Ascending aorta (tissue), 2 donors: ENCODE measurements at regions not wholly inside any gene's neighbourhood (a gene's known extent, or its start where the extent isn't known, plus 50 kb on each side); places are given as distances from the start of the nearest gene placed in this dataset.

Experiments used
- DNase-seq, 2 donors: peaks; one replicate each; pipeline ENCODE4 v3.0.0-alpha.2; 2019; ENCODE audit warnings: low spot score in 2 of 2
- H3K27ac ChIP-seq, 2 donors: fragments of 200-600 bp; sonication (generic); one replicate each; pipeline ENCODE4 v1.5.1; 2016 to 2017; ENCODE audit warnings: mild to moderate bottlenecking in 1 of 2
- H3K27me3 ChIP-seq: fragments of 200-600 bp; sonication (generic); one replicate; pipeline ENCODE4 v1.5.1; 2017
- H3K36me3 ChIP-seq, 2 donors: fragments of 200-600 bp; sonication (generic); one replicate each; pipeline ENCODE4 v1.5.1; 2016
- H3K4me1 ChIP-seq, 2 donors: fragments of 200-600 bp; sonication (generic); one replicate each; pipeline ENCODE4 v1.5.1; 2016 to 2017; ENCODE audit warnings: mild to moderate bottlenecking in 1 of 2
- H3K4me3 ChIP-seq, 2 donors: fragments of 200-600 bp; sonication (generic); one replicate each; pipeline ENCODE4 v1.5.1; 2016 to 2017; ENCODE audit warnings: mild to moderate bottlenecking in 1 of 2
- H3K9me3 ChIP-seq, 2 donors: fragments of 200-600 bp; sonication (generic); one replicate each; pipeline ENCODE4 v1.5.1; 2016
- intact Hi-C: fragments of 100-400 bp; cut with DNase I; formaldehyde crosslinking; loops from one replicate; pipeline ENCODE4 v1.15.1; 2023
- TF ChIP-seq, protein P1 (sequence below), 3 experiments: fragments of 200-600 bp in 2 of 3; fragments of 450-650 bp in 1 of 3; sonication (generic) in 2 of 3; IDR thresholded peaks; one replicate each; pipeline ENCODE4 v1.5.1; 2016 to 2019; ENCODE audit warnings: antibody characterized with exemption in 3 of 3, mild to moderate bottlenecking in 1 of 3, moderate library complexity in 1 of 3

DNA sequence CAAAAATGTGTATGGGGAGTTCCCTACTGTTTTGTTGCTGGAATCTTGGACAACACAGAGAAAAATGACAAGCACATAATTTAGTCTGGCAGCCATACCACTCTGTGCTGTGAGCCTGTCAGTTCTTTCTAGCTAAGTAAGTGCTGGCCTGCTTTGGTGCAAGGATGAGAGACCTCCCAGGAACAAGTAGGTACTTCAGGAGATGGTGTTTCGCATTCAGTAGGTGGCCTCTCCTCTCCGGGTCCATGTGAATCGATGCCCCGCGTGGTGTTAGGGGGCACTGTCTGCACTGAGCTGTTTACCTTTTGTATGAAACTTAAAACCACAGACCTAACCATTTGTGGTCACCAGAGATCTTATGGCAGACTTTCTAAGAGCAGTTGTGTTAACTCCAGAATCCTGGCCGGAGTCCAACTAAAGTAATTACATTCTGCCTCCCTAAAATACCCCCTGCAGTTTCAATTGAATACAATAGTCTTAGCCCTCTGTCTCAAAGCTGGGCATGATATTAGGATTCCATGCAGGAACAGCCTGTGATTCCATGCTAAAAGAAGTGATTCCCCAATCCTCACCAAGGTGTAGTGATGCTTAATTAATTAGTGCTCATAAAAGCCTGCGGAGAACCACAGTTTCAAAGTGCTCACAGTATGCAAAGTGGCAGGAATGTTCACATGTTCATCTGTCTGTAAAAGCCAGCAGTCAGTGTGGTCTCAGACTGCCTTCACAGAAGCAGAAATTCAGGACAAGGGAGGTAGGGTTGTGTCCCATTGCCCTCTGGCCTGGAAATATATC is 64.2 kb downstream of the LLPH start:
- Histone ChIP-seq H3K36me3 (no peaks in the 10 kb centered on the region), H3K27me3 (no peaks in the 10 kb centered on the region), H3K4me1 (no peaks in the 10 kb centered on the region), H3K27ac (no peak overlapping the region), H3K4me3 (no peak overlapping the region), H3K9me3 (no peaks in the 10 kb centered on the region)
- DNase-seq = no peak
- TF ChIP-seq, protein P1, sequence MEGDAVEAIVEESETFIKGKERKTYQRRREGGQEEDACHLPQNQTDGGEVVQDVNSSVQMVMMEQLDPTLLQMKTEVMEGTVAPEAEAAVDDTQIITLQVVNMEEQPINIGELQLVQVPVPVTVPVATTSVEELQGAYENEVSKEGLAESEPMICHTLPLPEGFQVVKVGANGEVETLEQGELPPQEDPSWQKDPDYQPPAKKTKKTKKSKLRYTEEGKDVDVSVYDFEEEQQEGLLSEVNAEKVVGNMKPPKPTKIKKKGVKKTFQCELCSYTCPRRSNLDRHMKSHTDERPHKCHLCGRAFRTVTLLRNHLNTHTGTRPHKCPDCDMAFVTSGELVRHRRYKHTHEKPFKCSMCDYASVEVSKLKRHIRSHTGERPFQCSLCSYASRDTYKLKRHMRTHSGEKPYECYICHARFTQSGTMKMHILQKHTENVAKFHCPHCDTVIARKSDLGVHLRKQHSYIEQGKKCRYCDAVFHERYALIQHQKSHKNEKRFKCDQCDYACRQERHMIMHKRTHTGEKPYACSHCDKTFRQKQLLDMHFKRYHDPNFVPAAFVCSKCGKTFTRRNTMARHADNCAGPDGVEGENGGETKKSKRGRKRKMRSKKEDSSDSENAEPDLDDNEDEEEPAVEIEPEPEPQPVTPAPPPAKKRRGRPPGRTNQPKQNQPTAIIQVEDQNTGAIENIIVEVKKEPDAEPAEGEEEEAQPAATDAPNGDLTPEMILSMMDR (IDR thresholded peaks at IDR 0.05) = no peak
- intact Hi-C loops = no loop called here

DNA sequence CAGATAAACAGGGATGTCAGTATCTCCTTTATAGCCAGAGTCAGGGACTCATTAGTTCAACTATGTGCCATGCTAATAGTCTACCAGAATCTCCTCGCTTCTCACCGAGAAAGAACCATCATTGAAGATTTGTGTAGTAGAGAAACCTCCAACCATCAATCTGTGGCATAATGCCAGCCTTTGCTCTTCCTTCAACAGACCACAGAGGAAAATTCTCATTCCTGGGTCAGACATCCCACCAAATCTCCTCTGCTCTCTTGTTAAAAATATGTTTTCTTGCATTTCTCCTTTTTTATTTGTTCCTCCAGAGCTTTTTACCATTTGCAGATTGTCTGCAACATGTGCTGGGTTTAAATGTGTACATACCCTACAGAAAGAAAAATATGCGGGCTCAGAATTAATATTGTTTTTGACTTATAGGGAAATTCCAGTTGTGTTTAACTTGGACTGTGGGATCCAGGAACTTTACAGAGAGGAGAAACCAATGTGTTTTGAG is 64.9 kb downstream of the LLPH start:
- DNase-seq = no peak
- intact Hi-C loops = no loop called here
- no peaks in the 10 kb centered on the region for H3K27me3 ChIP-seq
- no peaks in the 10 kb centered on the region for H3K36me3 ChIP-seq
- no peaks in the 10 kb centered on the region for H3K4me1 ChIP-seq
- TF ChIP-seq, protein P1 (IDR thresholded peaks at IDR 0.05) = no peak
- H3K4me3 ChIP-seq = no peak overlapping the region
- no peak overlapping the region for H3K27ac ChIP-seq
- no peaks in the 10 kb centered on the region for H3K9me3 ChIP-seq

DNA sequence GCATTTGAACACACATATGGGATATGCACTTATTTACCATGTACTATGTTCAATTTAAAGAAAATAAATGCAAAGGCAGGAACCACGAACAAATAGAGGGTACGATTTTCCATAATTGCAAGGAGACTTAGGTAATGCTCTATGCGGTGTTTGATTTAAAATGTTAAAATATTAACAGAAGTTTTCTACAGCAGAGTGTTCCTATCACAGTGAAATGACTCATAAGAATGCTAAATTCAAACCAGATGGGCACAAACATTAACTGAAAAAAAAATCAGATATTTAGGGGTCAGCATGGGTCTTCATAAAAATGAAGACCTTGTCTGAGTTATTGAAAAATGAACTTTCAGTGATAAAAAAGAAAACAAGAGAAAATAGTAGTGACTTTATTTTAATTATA is 65.4 kb downstream of the LLPH start:
- TF ChIP-seq, protein P1 (IDR thresholded peaks at IDR 0.05) = no peak

DNA sequence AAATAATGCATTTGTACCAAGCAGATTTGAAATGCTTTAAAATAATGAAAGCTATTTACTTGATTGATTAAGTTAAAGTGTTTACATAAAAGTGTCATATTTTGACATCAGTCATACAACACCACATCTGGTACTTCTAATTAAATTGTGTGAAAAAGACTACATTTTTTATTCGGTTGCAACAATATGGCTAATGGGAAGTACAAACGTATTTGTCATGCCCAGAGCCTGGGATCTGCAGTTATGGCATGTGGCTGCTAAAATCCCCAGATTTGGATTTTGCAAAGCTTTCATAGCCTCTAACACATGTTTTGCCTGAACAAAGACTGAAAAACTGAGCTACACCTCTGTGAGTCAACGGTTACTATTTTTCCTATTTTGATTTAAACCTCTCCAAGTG is 66.6 kb downstream of the LLPH start:
- no peaks in the 10 kb centered on the region for H3K9me3 ChIP-seq
- H3K4me1 ChIP-seq = no peaks in the 10 kb centered on the region
- no peaks in the 10 kb centered on the region for H3K36me3 ChIP-seq
- DNase-seq = no peak
- TF ChIP-seq, protein P1 (IDR thresholded peaks at IDR 0.05) = no peak
- H3K27ac ChIP-seq = no peak overlapping the region
- no peak overlapping the region for H3K4me3 ChIP-seq
- no peaks in the 10 kb centered on the region for H3K27me3 ChIP-seq
- intact Hi-C loops = no loop called here

More for the DNA sequence above, 65.4 kb downstream of the LLPH start:
- no peak for DNase-seq
- H3K9me3 ChIP-seq = no peaks in the 10 kb centered on the region
- H3K36me3 ChIP-seq = no peaks in the 10 kb centered on the region
- intact Hi-C loops = no loop called here
- no peaks in the 10 kb centered on the region for H3K27me3 ChIP-seq
- H3K4me1 ChIP-seq = no peaks in the 10 kb centered on the region
- no peak overlapping the region for H3K4me3 ChIP-seq
- H3K27ac ChIP-seq = no peak overlapping the region

DNA sequence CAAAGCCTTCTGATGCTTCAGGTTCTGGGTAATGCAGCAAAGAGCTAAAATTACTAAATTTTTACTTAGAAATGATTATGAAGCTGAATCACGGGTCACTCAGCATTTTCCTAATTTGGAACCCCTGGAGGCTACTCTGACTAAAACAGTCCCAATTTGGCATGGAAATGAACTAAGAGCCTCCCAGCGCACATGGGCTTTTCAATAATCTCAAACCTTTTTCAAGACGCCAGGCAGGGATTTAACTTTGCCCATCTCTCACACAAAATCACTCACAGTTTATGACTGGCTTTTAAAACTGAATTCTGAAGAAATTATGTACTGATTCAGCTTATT is 68.3 kb downstream of the LLPH start:
- H3K27ac ChIP-seq = no peak overlapping the region
- no peak overlapping the region for H3K4me3 ChIP-seq
- no peak for DNase-seq
- no peaks in the 10 kb centered on the region for H3K27me3 ChIP-seq
- intact Hi-C loops = no loop called here
- TF ChIP-seq, protein P1 (IDR thresholded peaks at IDR 0.05) = no peak
- H3K4me1 ChIP-seq = no peaks in the 10 kb centered on the region
- H3K36me3 ChIP-seq = no peaks in the 10 kb centered on the region
- H3K9me3 ChIP-seq = no peaks in the 10 kb centered on the region
